ENCODE measurements at regions not wholly inside any gene's neighbourhood (a gene's known extent, or its start where the extent isn't known, plus 50 kb on each side); places are given as distances from the start of the nearest gene placed in this dataset.
"Not testable (repeated sequence)": the region's sequence is repeated elsewhere in the genome, so short reads cannot be mapped to it uniquely, and the experiment has no call there.

DNA sequence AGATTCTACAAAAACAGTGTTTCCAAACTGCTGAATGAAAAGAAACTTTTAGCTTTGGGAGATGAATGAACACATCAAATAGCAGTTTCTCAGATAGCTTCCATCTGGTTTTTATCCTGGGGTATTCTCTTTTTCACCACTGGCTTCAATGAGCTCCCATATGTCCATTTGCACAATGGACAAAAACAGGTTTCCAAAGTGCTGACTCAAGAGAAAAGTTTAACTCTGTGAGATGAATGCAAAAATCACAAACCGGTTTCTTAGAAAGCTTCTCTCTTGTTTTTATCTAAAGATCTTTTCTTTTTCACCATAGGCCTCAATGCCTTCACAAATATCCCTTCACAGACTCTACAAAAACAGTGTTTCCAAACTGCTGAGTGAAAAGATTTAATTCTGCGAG is 1089.2 kb downstream of the PRIM2 start:
- not testable (repeated sequence) for TF ChIP-seq CTCF (IDR thresholded peaks at IDR 0.05; ENCODE audit: low read depth, low read length); EZH2phosphoT487 (IDR thresholded peaks at IDR 0.05; ENCODE audit: low read depth)

All from OCI-LY3 (cell line).